ENCODE measurements at regions not wholly inside any gene's neighbourhood (a gene's known extent, or its start where the extent isn't known, plus 50 kb on each side); places are given as distances from the start of the nearest gene placed in this dataset.

- Mint-ChIP-seq H3K27me3 (peaks cover 0 to 3% of the 10 kb centered on the region in 2 donors), H3K4me1 (no peaks in the 10 kb centered on the region), H3K27ac (no peak overlapping the region), H3K9me3 (no peaks in the 10 kb centered on the region), H3K4me3 (no peak overlapping the region), H3K36me3 (no peaks in the 10 kb centered on the region)
- ATAC-seq (replicated peaks): no peak
- no peak for DNase-seq
Observed at GRCh38 chrX:9241427-9241826, 207.5 kb upstream of the FAM9B start.

GRCh38 chrX:9249051-9249846 lies 215.3 kb upstream of the FAM9B start:
- Mint-ChIP-seq H3K36me3 (no peaks in the 10 kb centered on the region), H3K27ac (no peak overlapping the region), H3K9me3 (no peaks in the 10 kb centered on the region), H3K27me3 (peaks cover 3 to 10% of the 10 kb centered on the region in 2 donors), H3K4me1 (peaks cover 0 to 3% of the 10 kb centered on the region in 2 donors), H3K4me3 (no peak overlapping the region)
- DNase-seq: no peak
- no peak for ATAC-seq (replicated peaks)

GRCh38 chrX:9252182-9252581 lies 212.7 kb upstream of the TBL1X start:
- ATAC-seq (replicated peaks) (no peak), DNase-seq (no peak)
- H3K4me3 Mint-ChIP-seq: no peak overlapping the region
- H3K9me3 Mint-ChIP-seq: no peaks in the 10 kb centered on the region
- no peaks in the 10 kb centered on the region for H3K36me3 Mint-ChIP-seq
- peaks cover 0 to 10% of the 10 kb centered on the region in 2 donors for H3K27me3 Mint-ChIP-seq
- H3K27ac Mint-ChIP-seq: no peak overlapping the region
- H3K4me1 Mint-ChIP-seq: peaks cover 0 to 3% of the 10 kb centered on the region in 2 donors

GRCh38 chrX:9253211-9253610 lies 211.6 kb upstream of the TBL1X start:
- ATAC-seq (replicated peaks) (no peak), DNase-seq (no peak)
- Mint-ChIP-seq H3K36me3 (no peaks in the 10 kb centered on the region), H3K4me3 (no peak overlapping the region), H3K4me1 (peaks cover 0 to 3% of the 10 kb centered on the region in 2 donors), H3K9me3 (no peaks in the 10 kb centered on the region), H3K27me3 (peaks cover 0 to 10% of the 10 kb centered on the region in 2 donors), H3K27ac (no peak overlapping the region)

- Mint-ChIP-seq H3K4me3 (no peak overlapping the region), H3K27ac (no peak overlapping the region), H3K36me3 (peaks cover 0 to 4% of the 10 kb centered on the region in 2 donors), H3K27me3 (peaks cover 0 to 10% of the 10 kb centered on the region in 2 donors), H3K9me3 (peaks cover 4 to 20% of the 10 kb centered on the region in 2 donors), H3K4me1 (no peaks in the 10 kb centered on the region)
- no peak for ATAC-seq (replicated peaks)
- no peak for DNase-seq
Observed at GRCh38 chrX:9257718-9258420, 207.0 kb upstream of the TBL1X start.

GRCh38 chrX:9258421-9259104 lies 206.3 kb upstream of the TBL1X start:
- Mint-ChIP-seq H3K4me3 (no peak overlapping the region), H3K4me1 (no peaks in the 10 kb centered on the region), H3K27ac (no peak overlapping the region), H3K36me3 (peaks cover 0 to 4% of the 10 kb centered on the region in 2 donors), H3K9me3 (peaks cover 4 to 20% of the 10 kb centered on the region in 2 donors), H3K27me3 (peaks cover 0 to 7% of the 10 kb centered on the region in 2 donors)
- DNase-seq: no peak
- no peak for ATAC-seq (replicated peaks)

GRCh38 chrX:9260603-9261002 lies 204.3 kb upstream of the TBL1X start:
- no peak for ATAC-seq (replicated peaks)

GRCh38 chrX:9267415-9267814 lies 197.4 kb upstream of the TBL1X start:
- Mint-ChIP-seq H3K4me3 (no peak overlapping the region), H3K4me1 (no peaks in the 10 kb centered on the region), H3K27ac (no peak overlapping the region), H3K36me3 (peaks cover 0 to 2% of the 10 kb centered on the region in 2 donors), H3K27me3 (peaks cover 15 to 17% of the 10 kb centered on the region in 2 donors), H3K9me3 (no peaks in the 10 kb centered on the region)
- ATAC-seq (replicated peaks) (no peak), DNase-seq (no peak)

More at GRCh38 chrX:9260603-9261002, 204.3 kb upstream of the TBL1X start:
- Mint-ChIP-seq H3K36me3 (peaks cover 0 to 4% of the 10 kb centered on the region in 2 donors), H3K4me1 (no peaks in the 10 kb centered on the region), H3K9me3 (peaks cover 4 to 20% of the 10 kb centered on the region in 2 donors), H3K4me3 (no peak overlapping the region), H3K27me3 (peaks cover 0 to 4% of the 10 kb centered on the region in 2 donors), H3K27ac (no peak overlapping the region)
- DNase-seq: no peak

- Mint-ChIP-seq H3K27me3 (peaks cover 14 to 17% of the 10 kb centered on the region in 2 donors), H3K27ac (no peak overlapping the region), H3K4me1 (no peaks in the 10 kb centered on the region), H3K9me3 (peaks cover 7 to 10% of the 10 kb centered on the region in 2 donors), H3K4me3 (no peak overlapping the region), H3K36me3 (peaks cover 3 to 5% of the 10 kb centered on the region in 2 donors)
- no peak for ATAC-seq (replicated peaks)
- no peak for DNase-seq
Observed at GRCh38 chrX:9269134-9269533, 195.7 kb upstream of the TBL1X start.

- ATAC-seq (replicated peaks) (no peak), DNase-seq (no peak)
- Mint-ChIP-seq H3K9me3 (peaks cover 7 to 11% of the 10 kb centered on the region in 2 donors), H3K36me3 (peaks cover 3 to 5% of the 10 kb centered on the region in 2 donors), H3K27me3 (peaks cover 7 to 17% of the 10 kb centered on the region in 2 donors), H3K4me3 (no peak overlapping the region), H3K4me1 (no peaks in the 10 kb centered on the region), H3K27ac (no peak overlapping the region)
Observed at GRCh38 chrX:9271789-9272525, 192.9 kb upstream of the TBL1X start.

- H3K36me3 Mint-ChIP-seq: peaks cover 2 to 5% of the 10 kb centered on the region in 2 donors
- H3K4me3 Mint-ChIP-seq: no peak overlapping the region
- no peaks in the 10 kb centered on the region for H3K4me1 Mint-ChIP-seq
- DNase-seq: no peak
- H3K9me3 Mint-ChIP-seq: peaks cover 7 to 11% of the 10 kb centered on the region in 2 donors
- H3K27ac Mint-ChIP-seq: peak overlapping the region; percentile 86
- ATAC-seq (replicated peaks): no peak
- peaks cover 7 to 8% of the 10 kb centered on the region in 2 donors for H3K27me3 Mint-ChIP-seq
Observed at GRCh38 chrX:9273744-9274143, 191.1 kb upstream of the TBL1X start.

- peaks cover 2 to 19% of the 10 kb centered on the region in 2 donors for H3K4me1 Mint-ChIP-seq
- no peak overlapping the region for H3K4me3 Mint-ChIP-seq
- ATAC-seq (replicated peaks) (no peak), DNase-seq (no peak)
- no peak overlapping the region for H3K27ac Mint-ChIP-seq
- peaks cover 6 to 9% of the 10 kb centered on the region in 2 donors for H3K27me3 Mint-ChIP-seq
- peaks cover 3 to 6% of the 10 kb centered on the region in 2 donors for H3K9me3 Mint-ChIP-seq
- H3K36me3 Mint-ChIP-seq: peaks cover 0 to under 1% of the 10 kb centered on the region in 2 donors
Observed at GRCh38 chrX:9278475-9279233, 186.2 kb upstream of the TBL1X start.

- no peaks in the 10 kb centered on the region for H3K36me3 Mint-ChIP-seq
- peaks cover 2 to 19% of the 10 kb centered on the region in 2 donors for H3K4me1 Mint-ChIP-seq
- H3K27ac Mint-ChIP-seq: no peak overlapping the region
- H3K27me3 Mint-ChIP-seq: peaks cover 6 to 9% of the 10 kb centered on the region in 2 donors
- H3K9me3 Mint-ChIP-seq: peaks cover 0 to under 1% of the 10 kb centered on the region in 2 donors
- ATAC-seq (replicated peaks): no peak
- no peak overlapping the region for H3K4me3 Mint-ChIP-seq
- DNase-seq: no peak
Observed at GRCh38 chrX:9279234-9279544, 185.7 kb upstream of the TBL1X start.

All from stimulated activated naive B cell treated with anti-CD40 and anti-IgM and Interleukin-4, amounts not matched to agents 10 μg/mL and 1 μg/mL and 100 μg/mL, for 72 hours (primary cell).